Fibroblast of lung (primary cell): ENCODE measurements at regions not wholly inside any gene's neighbourhood (a gene's known extent, or its start where the extent isn't known, plus 50 kb on each side); places are given as distances from the start of the nearest gene placed in this dataset.
"Not testable (repeated sequence)": the region's sequence is repeated elsewhere in the genome, so short reads cannot be mapped to it uniquely, and the experiment has no call there.

ENCODE experiments used
- DNase-seq, 2 donors: peaks; one replicate each; pipeline versions ENCODE4 v3.0.0 to v3.0.0-alpha.2; 2010; ENCODE audit warnings: low read depth in 2 of 2
- H2AFZ ChIP-seq: 2 replicates; pipeline ENCODE4 v1.5.1; 2012; ENCODE audit warnings: low read length, control low read depth, inconsistent platforms
- H3K27ac ChIP-seq: 2 replicates; pipeline ENCODE4 v1.5.1; 2011; ENCODE audit warnings: low read length, control low read depth; ENCODE audit not compliant: insufficient read depth
- H3K27me3 ChIP-seq: 2 replicates; pipeline ENCODE4 v1.5.1; 2011; ENCODE audit warnings: mild to moderate bottlenecking, low read length; ENCODE audit not compliant: control insufficient read depth, insufficient read depth
- H3K36me3 ChIP-seq: 2 replicates; pipeline ENCODE4 v1.5.1; 2011; ENCODE audit warnings: low read length; ENCODE audit not compliant: control insufficient read depth, insufficient read depth
- H3K4me1 ChIP-seq: 2 replicates; pipeline ENCODE4 v1.5.1; 2011; ENCODE audit warnings: low read length; ENCODE audit not compliant: control insufficient read depth, insufficient read depth; ENCODE audit errors: extremely low read depth
- H3K4me2 ChIP-seq: 2 replicates; pipeline ENCODE4 v1.5.1; 2011; ENCODE audit warnings: low read length, control low read depth; ENCODE audit not compliant: insufficient read depth; ENCODE audit errors: extremely low read depth
- H3K4me3 ChIP-seq, 4 experiments: fragments of 200-600 bp in 1 of 4; sonication (generic) in 1 of 4; replicated peaks in 1 of 4; 2 replicates each; pipeline ENCODE4 v1.5.1; 2011 to 2016; ENCODE audit warnings: low read length in 4 of 4, low read depth in 3 of 4, mild to moderate bottlenecking in 3 of 4, control low read depth in 2 of 4, inconsistent platforms in 1 of 4, mixed read lengths in 1 of 4; ENCODE audit not compliant: insufficient read depth in 1 of 4; ENCODE audit errors: control extremely low read depth in 1 of 4
- H3K79me2 ChIP-seq: 2 replicates; pipeline ENCODE4 v1.5.1; 2012; ENCODE audit warnings: mild to moderate bottlenecking, low read length, inconsistent platforms; ENCODE audit not compliant: control insufficient read depth, insufficient read depth
- H3K9ac ChIP-seq: 2 replicates; pipeline ENCODE4 v1.5.1; 2011; ENCODE audit warnings: mild to moderate bottlenecking, low read length, control low read depth; ENCODE audit not compliant: insufficient read depth
- H3K9me3 ChIP-seq: 2 replicates; pipeline ENCODE4 v1.5.1; 2012; ENCODE audit warnings: low read depth, low read length; ENCODE audit not compliant: control insufficient read depth, insufficient read depth
- H4K20me1 ChIP-seq: 2 replicates; pipeline ENCODE4 v1.5.1; 2011; ENCODE audit warnings: low read length; ENCODE audit not compliant: control insufficient read depth, insufficient read depth; ENCODE audit errors: extremely low read depth
- CTCF ChIP-seq, 2 donors: IDR thresholded peaks in 1 of 2; conservative IDR thresholded peaks in 1 of 2; 1 replicate in 1 of 2; 2 replicates in 1 of 2; pipeline ENCODE4 v1.5.1; 2011 to 2012; ENCODE audit warnings: low read length in 2 of 2, control low read depth in 1 of 2, inconsistent platforms in 1 of 2, low read depth in 1 of 2, mild to moderate bottlenecking in 1 of 2
- EZH2 ChIP-seq: IDR thresholded peaks from 2 replicates; pipeline ENCODE4 v1.5.1; 2012; ENCODE audit warnings: low read length, control low read depth, mild to moderate bottlenecking; ENCODE audit errors: missing control alignments

- no peak overlapping the region for H3K4me2 ChIP-seq
- no peaks in the 10 kb centered on the region for H3K36me3 ChIP-seq
- H3K9ac ChIP-seq, result no peak overlapping the region
- TF ChIP-seq EZH2, result no peak
- TF ChIP-seq CTCF (conservative IDR thresholded peaks at IDR 0.05 in 1 of 2, IDR thresholded peaks at IDR 0.05 in 1 of 2; ENCODE audit: low read depth in 1 of 2, low read length in 2 of 2), result no peak
- no peaks in the 10 kb centered on the region for H3K9me3 ChIP-seq
- H3K4me3 ChIP-seq, result no peak overlapping the region
- peak in 1 of 2 donors; percentile 0 for DNase-seq
- H2AFZ ChIP-seq, result no peak overlapping the region
- H3K27me3 ChIP-seq, result no peaks in the 10 kb centered on the region
- H3K4me1 ChIP-seq, result no peaks in the 10 kb centered on the region
- H3K27ac ChIP-seq, result no peak overlapping the region
- H4K20me1 ChIP-seq, result no peaks in the 10 kb centered on the region
- no peaks in the 10 kb centered on the region for H3K79me2 ChIP-seq
These were observed 156.4 kb upstream of the COX7C start for GRCh38 chr5:86461169-86461956.

- no peaks in the 10 kb centered on the region for H4K20me1 ChIP-seq
- no peak overlapping the region for H2AFZ ChIP-seq
- H3K36me3 ChIP-seq, result no peaks in the 10 kb centered on the region
- H3K79me2 ChIP-seq, result no peaks in the 10 kb centered on the region
- no peak overlapping the region for H3K4me3 ChIP-seq
- H3K4me1 ChIP-seq, result no peaks in the 10 kb centered on the region
- no peak for TF ChIP-seq CTCF (conservative IDR thresholded peaks at IDR 0.05 in 1 of 2, IDR thresholded peaks at IDR 0.05 in 1 of 2; ENCODE audit: low read depth in 1 of 2, low read length in 2 of 2)
- TF ChIP-seq EZH2, result no peak
- no peak overlapping the region for H3K27ac ChIP-seq
- no peaks in the 10 kb centered on the region for H3K9me3 ChIP-seq
- H3K9ac ChIP-seq, result no peak overlapping the region
- H3K27me3 ChIP-seq, result no peaks in the 10 kb centered on the region
- no peak for DNase-seq
- no peak overlapping the region for H3K4me2 ChIP-seq
These were observed 154.4 kb upstream of the COX7C start for GRCh38 chr5:86463339-86463738.

- Histone ChIP-seq H3K9me3 (no peaks in the 10 kb centered on the region), H3K4me3 (no peak overlapping the region), H3K79me2 (no peaks in the 10 kb centered on the region), H3K27ac (no peak overlapping the region), H3K9ac (no peak overlapping the region), H3K36me3 (no peaks in the 10 kb centered on the region), H3K4me1 (no peaks in the 10 kb centered on the region), H3K4me2 (no peak overlapping the region), H2AFZ (no peak overlapping the region), H4K20me1 (no peaks in the 10 kb centered on the region), H3K27me3 (no peaks in the 10 kb centered on the region)
- DNase-seq, result no peak
- TF ChIP-seq EZH2, result no peak
- no peak for TF ChIP-seq CTCF (conservative IDR thresholded peaks at IDR 0.05 in 1 of 2, IDR thresholded peaks at IDR 0.05 in 1 of 2; ENCODE audit: low read depth in 1 of 2, low read length in 2 of 2)
These were observed 152.5 kb upstream of the COX7C start for GRCh38 chr5:86465052-86465838.

GRCh38 chr5:86466721-86467120 lies 151.0 kb upstream of the COX7C start:
- DNase-seq, H3K27me3 ChIP-seq, H3K9ac ChIP-seq: not testable (repeated sequence)

More at GRCh38 chr5:86466721-86467120, 151.0 kb upstream of the COX7C start:
- not testable (repeated sequence) for H4K20me1 ChIP-seq, H3K9me3 ChIP-seq, H3K27ac ChIP-seq, H3K79me2 ChIP-seq, H3K4me2 ChIP-seq, H3K36me3 ChIP-seq, H3K4me1 ChIP-seq, H2AFZ ChIP-seq, H3K4me3 ChIP-seq
